CD14-positive monocyte (primary cell): ENCODE measurements at regions not wholly inside any gene's neighbourhood (a gene's known extent, or its start where the extent isn't known, plus 50 kb on each side); places are given as distances from the start of the nearest gene placed in this dataset.
"Not testable (repeated sequence)": the region's sequence is repeated elsewhere in the genome, so short reads cannot be mapped to it uniquely, and the experiment has no call there.

Experiments
- DNase-seq, 3 donors: peaks; one replicate each; pipeline ENCODE4 v3.0.0-alpha.2; 2011 to 2022
- H2AFZ ChIP-seq: 2 replicates; pipeline ENCODE4 v1.6.0; 2012; ENCODE audit warnings: mild to moderate bottlenecking, low read depth, low read length, inconsistent platforms; ENCODE audit not compliant: insufficient read depth, poor library complexity, severe bottlenecking
- H3K27ac ChIP-seq, 2 donors: 1 replicate in 1 of 2; 2 replicates in 1 of 2; pipeline ENCODE4 v1.5.1; 2012 to 2013; ENCODE audit warnings: low read length in 2 of 2, control low read depth in 1 of 2, inconsistent platforms in 1 of 2, low read depth in 1 of 2, mild to moderate bottlenecking in 1 of 2
- H3K27me3 ChIP-seq, 2 donors: one replicate each; pipeline versions ENCODE4 v1.6.0 to v1.6.1; 2011 to 2013; ENCODE audit warnings: low read length in 2 of 2; ENCODE audit not compliant: control insufficient read depth in 2 of 2, insufficient read depth in 2 of 2
- H3K36me3 ChIP-seq, 2 donors: replicated peaks in 1 of 2; 1 replicate in 1 of 2; 2 replicates in 1 of 2; pipeline versions ENCODE4 v1.5.1 to v1.6.1; 2012 to 2013; ENCODE audit warnings: low read length in 2 of 2, control low read depth in 1 of 2, inconsistent platforms in 1 of 2, mild to moderate bottlenecking in 1 of 2; ENCODE audit not compliant: insufficient read depth in 2 of 2, control insufficient read depth in 1 of 2
- H3K4me1 ChIP-seq, 2 donors: 1 replicate in 1 of 2; 2 replicates in 1 of 2; pipeline versions ENCODE4 v1.5.1 to v1.6.1; 2012 to 2013; ENCODE audit warnings: low read length in 2 of 2, control low read depth in 1 of 2, inconsistent platforms in 1 of 2, mild to moderate bottlenecking in 1 of 2, moderate library complexity in 1 of 2; ENCODE audit not compliant: insufficient read depth in 2 of 2, control insufficient read depth in 1 of 2
- H3K4me2 ChIP-seq: replicated peaks from 2 replicates; pipeline ENCODE3; 2012; ENCODE audit warnings: low read length, moderate library complexity, mild to moderate bottlenecking; ENCODE audit not compliant: poor library complexity, severe bottlenecking; ENCODE audit errors: extremely low read depth
- H3K4me3 ChIP-seq, 3 experiments: fragments of 200-600 bp in 1 of 3; sonication (generic) in 1 of 3; replicated peaks in 1 of 3; 1 replicate in 2 of 3; 2 replicates in 1 of 3; pipeline ENCODE4 v1.5.1; 2011 to 2013; ENCODE audit warnings: low read length in 3 of 3, mild to moderate bottlenecking in 3 of 3, control low read depth in 2 of 3, low read depth in 2 of 3, inconsistent platforms in 1 of 3, moderate library complexity in 1 of 3
- H3K79me2 ChIP-seq: 2 replicates; pipeline ENCODE4 v1.6.0; 2012; ENCODE audit warnings: mild to moderate bottlenecking, control low read depth, inconsistent platforms, low read length, moderate library complexity; ENCODE audit not compliant: insufficient read depth
- H3K9ac ChIP-seq: 2 replicates; pipeline ENCODE4 v1.6.0; 2017; ENCODE audit warnings: low read length, mild to moderate bottlenecking; ENCODE audit not compliant: insufficient read depth, poor library complexity, severe bottlenecking
- H3K9me3 ChIP-seq, 2 donors: replicated peaks in 1 of 2; 1 replicate in 1 of 2; 2 replicates in 1 of 2; pipeline versions ENCODE4 v1.5.1 to v1.6.1; 2012 to 2013; ENCODE audit warnings: low read length in 2 of 2, control low read depth in 1 of 2; ENCODE audit not compliant: control insufficient read depth in 1 of 2, insufficient read depth in 1 of 2
- H4K20me1 ChIP-seq: 2 replicates; pipeline ENCODE4 v1.6.0; 2012; ENCODE audit warnings: mild to moderate bottlenecking, low read length, control low read depth, moderate library complexity; ENCODE audit not compliant: insufficient read depth
- H3K27ac Mint-ChIP-seq, 7 donors: one replicate each; pipeline ENCODE4 v1.8.0; 2020; ENCODE audit warnings: mild to moderate bottlenecking in 7 of 7, mixed read lengths in 7 of 7, moderate library complexity in 6 of 7, inconsistent platforms in 2 of 7
- H3K27me3 Mint-ChIP-seq, 3 donors: one replicate each; pipeline ENCODE4 v1.8.0; 2021 to 2022; ENCODE audit warnings: low read depth in 3 of 3, mild to moderate bottlenecking in 3 of 3, mixed read lengths in 3 of 3, moderate library complexity in 3 of 3, inconsistent platforms in 1 of 3
- H3K36me3 Mint-ChIP-seq, 2 donors: one replicate each; pipeline ENCODE4 v1.8.0; 2020; ENCODE audit warnings: mixed read lengths in 2 of 2, inconsistent platforms in 1 of 2, mild to moderate bottlenecking in 1 of 2
- H3K4me1 Mint-ChIP-seq: one replicate; pipeline ENCODE4 v1.8.0; 2020; ENCODE audit warnings: mild to moderate bottlenecking, mixed read lengths
- H3K4me3 Mint-ChIP-seq, 2 donors: one replicate each; pipeline ENCODE4 v1.8.0; 2020; ENCODE audit warnings: mild to moderate bottlenecking in 2 of 2, mixed read lengths in 2 of 2, moderate library complexity in 1 of 2
- H3K9me3 Mint-ChIP-seq, 7 donors: one replicate each; pipeline ENCODE4 v1.8.0; 2020 to 2022; ENCODE audit warnings: mixed read lengths in 7 of 7, mild to moderate bottlenecking in 6 of 7, moderate library complexity in 6 of 7, inconsistent platforms in 2 of 7
- CTCF ChIP-seq: fragments of 200-600 bp; IDR thresholded peaks from one replicate; pipeline ENCODE4 v1.8.0; 2022; ENCODE audit warnings: antibody characterized with exemption, mild to moderate bottlenecking
- WGBS: methylation state at CpG from one replicate; pipeline ENCODE4 v1.1.5; 2013; ENCODE audit warnings: missing lambda C conversion rate; ENCODE audit not compliant: insufficient coverage; 5-methylcytosine and 5-hydroxymethylcytosine counted together
- intact Hi-C, 2 donors: fragments of 100-400 bp; cut with micrococcal nuclease; formaldehyde crosslinking; loops; one replicate each; pipeline versions ENCODE4 v1.15.0 to v1.15.1; 2023

- WGBS = no CpG with 5 or more reads among the region's 1 CpG
- TF ChIP-seq CTCF = no peak
- H3K79me2 ChIP-seq = no peaks in the 10 kb centered on the region
Observed at GRCh38 chr4:126664839-126665238, 967.9 kb upstream of the INTU start.

DNA sequence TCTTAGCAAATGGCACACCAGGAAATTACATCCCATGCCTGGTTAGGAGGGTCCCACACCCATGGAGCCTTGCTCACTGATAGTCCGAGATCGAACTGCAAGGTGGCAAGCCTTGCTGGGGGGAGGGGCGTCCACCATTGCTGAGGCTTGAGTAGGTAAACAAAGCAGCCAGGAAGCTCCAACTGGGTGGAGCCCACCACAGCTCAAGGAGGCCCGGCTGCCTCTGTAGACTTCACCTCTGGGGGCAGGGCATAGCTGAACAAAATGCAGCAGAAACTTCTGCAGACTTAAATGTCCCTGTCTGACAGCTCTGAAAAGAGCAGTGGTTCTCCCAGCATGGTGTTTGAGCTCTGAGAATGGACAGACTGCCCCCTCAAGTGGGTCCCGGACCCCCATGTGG is 962.7 kb upstream of the INTU start:
- H3K27me3 Mint-ChIP-seq, H3K4me2 ChIP-seq, H3K27ac Mint-ChIP-seq, H4K20me1 ChIP-seq, H3K4me3 Mint-ChIP-seq, DNase-seq, H3K9ac ChIP-seq, H3K4me3 ChIP-seq, H3K27ac ChIP-seq, H2AFZ ChIP-seq, H3K27me3 ChIP-seq, H3K36me3 ChIP-seq, H3K4me1 ChIP-seq, H3K79me2 ChIP-seq, H3K4me1 Mint-ChIP-seq, H3K36me3 Mint-ChIP-seq, intact Hi-C loops: not testable (repeated sequence)
- H3K9me3 ChIP-seq = peaks cover 0 to 11% of the 10 kb centered on the region in 2 donors
- peaks cover 3 to 18% (median 7%) of the 10 kb centered on the region in 7 donors for H3K9me3 Mint-ChIP-seq
- 97% methylated on average over 3 of the region's 5 CpGs for WGBS

More at GRCh38 chr4:126664839-126665238, 967.9 kb upstream of the INTU start:
- Mint-ChIP-seq H3K27ac (no peak overlapping the region), H3K4me3 (no peak overlapping the region), H3K27me3 (no peaks in the 10 kb centered on the region), H3K4me1 (no peaks in the 10 kb centered on the region), H3K36me3 (no peaks in the 10 kb centered on the region), H3K9me3 (peaks cover 0 to 3% (median 2%) of the 10 kb centered on the region in 7 donors)
- Histone ChIP-seq H3K27me3 (no peaks in the 10 kb centered on the region), H3K4me2 (no peak overlapping the region), H3K9ac (no peak overlapping the region), H3K9me3 (peaks cover 0 to 1% of the 10 kb centered on the region in 2 donors), H2AFZ (no peak overlapping the region), H4K20me1 (no peaks in the 10 kb centered on the region), H3K4me1 (no peaks in the 10 kb centered on the region), H3K4me3 (no peak overlapping the region), H3K27ac (no peak overlapping the region), H3K36me3 (no peaks in the 10 kb centered on the region)
- no peak for DNase-seq
- intact Hi-C loops = no loop called here
